ENCODE measurements at regions not wholly inside any gene's neighbourhood (a gene's known extent, or its start where the extent isn't known, plus 50 kb on each side); places are given as distances from the start of the nearest gene placed in this dataset.

DNA sequence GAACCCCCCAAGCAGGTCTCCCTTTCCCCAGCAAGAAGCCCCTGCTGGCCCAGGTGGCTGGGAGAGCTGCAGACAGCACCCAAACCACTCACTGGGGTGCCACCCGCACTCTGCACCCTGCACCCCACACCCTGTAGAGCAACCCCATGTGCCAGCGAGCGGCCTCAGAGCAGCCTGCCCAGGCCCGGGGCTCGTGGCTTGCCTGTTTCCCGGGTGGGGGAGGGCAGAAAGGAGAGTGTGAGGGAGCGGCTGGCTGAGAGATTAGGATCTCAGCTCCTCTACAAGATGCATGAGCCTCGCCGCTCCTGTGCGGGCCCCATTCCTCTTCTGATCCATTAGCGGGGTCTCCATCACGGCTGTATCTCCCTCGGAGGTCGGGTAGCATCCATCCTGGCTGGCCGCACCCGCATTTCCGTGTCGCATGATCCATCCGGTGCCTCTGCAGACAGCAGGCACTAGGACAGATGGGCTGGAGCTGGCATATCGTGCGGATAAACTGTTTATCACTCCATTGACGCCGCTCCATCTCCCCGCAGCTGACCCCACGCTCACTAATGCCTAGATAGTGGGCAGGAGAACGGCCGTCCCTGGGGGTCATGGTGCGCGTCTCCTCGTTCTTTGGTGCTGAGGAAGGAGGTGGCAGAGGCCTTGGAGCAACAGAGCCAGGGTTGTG, 54.4 kb downstream of the MRPL36 start:
- H3K4me1 ChIP-seq = no peaks in the 10 kb centered on the region
- no peaks in the 10 kb centered on the region for H3K9me3 ChIP-seq
- no peak for ATAC-seq
- peak in 3 of 6 donors; percentile 7 to 53 (median 44) for DNase-seq
- 68 to 81% methylated on average over 29 to 30 of the region's 30 CpGs for WGBS, 2 donors
- TF ChIP-seq, protein P1, sequence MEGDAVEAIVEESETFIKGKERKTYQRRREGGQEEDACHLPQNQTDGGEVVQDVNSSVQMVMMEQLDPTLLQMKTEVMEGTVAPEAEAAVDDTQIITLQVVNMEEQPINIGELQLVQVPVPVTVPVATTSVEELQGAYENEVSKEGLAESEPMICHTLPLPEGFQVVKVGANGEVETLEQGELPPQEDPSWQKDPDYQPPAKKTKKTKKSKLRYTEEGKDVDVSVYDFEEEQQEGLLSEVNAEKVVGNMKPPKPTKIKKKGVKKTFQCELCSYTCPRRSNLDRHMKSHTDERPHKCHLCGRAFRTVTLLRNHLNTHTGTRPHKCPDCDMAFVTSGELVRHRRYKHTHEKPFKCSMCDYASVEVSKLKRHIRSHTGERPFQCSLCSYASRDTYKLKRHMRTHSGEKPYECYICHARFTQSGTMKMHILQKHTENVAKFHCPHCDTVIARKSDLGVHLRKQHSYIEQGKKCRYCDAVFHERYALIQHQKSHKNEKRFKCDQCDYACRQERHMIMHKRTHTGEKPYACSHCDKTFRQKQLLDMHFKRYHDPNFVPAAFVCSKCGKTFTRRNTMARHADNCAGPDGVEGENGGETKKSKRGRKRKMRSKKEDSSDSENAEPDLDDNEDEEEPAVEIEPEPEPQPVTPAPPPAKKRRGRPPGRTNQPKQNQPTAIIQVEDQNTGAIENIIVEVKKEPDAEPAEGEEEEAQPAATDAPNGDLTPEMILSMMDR (IDR thresholded peaks at IDR 0.05) = no peak
- no peaks in the 10 kb centered on the region for H3K36me3 ChIP-seq
- no peak overlapping the region for H3K4me3 ChIP-seq
- no peak for FAIRE-seq
- no peaks in the 10 kb centered on the region for H3K27me3 ChIP-seq
- intact Hi-C loops (cut with DNase I) = no loop called here
- no peak overlapping the region for H3K27ac ChIP-seq

DNA sequence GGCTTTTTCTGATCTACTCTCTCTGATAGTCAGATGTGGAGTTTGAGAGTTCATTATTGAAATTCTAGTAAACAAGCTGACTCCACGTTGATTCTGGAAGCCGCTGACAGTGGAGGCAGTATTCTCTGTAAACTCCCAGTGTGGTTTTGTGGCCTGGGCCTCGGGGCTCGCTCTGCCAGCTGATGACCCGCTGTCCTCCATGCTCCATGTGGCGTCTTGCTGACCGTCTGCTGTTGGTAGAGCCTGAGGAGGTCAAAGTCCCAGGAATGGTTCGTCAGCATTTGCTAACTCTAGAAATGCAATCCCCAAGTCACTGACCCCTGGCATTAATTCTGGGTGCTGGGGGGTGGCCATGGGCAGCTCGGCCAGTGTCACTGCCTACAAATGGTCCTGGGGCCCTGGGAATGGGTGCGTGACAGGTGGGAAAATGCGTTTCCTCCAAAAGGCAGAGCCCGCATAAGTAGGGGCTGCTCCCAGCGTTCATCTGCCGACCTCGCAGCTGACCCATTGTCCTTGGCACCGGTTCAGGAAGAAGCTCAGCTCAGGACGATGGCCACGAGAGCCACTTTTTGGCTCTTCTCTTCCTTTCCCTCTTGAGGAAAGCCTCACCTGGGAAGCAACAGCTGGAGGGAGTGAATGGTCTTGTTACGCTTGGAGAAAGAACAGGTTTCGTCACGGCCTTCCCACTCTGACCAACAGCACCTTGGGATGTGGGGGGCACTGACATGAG, 55.1 kb downstream of the MRPL36 start:
- TF ChIP-seq, protein P1 (IDR thresholded peaks at IDR 0.05) = no peak
- DNase-seq = peak in 2 of 6 donors; percentile 10 to 20
- H3K27me3 ChIP-seq = no peaks in the 10 kb centered on the region
- H3K27ac ChIP-seq = no peak overlapping the region
- no peaks in the 10 kb centered on the region for H3K36me3 ChIP-seq
- H3K9me3 ChIP-seq = no peaks in the 10 kb centered on the region
- no peak overlapping the region for H3K4me3 ChIP-seq
- no peaks in the 10 kb centered on the region for H3K4me1 ChIP-seq
- no peak for ATAC-seq
- FAIRE-seq = no peak
- WGBS, 2 donors = 71 to 82% methylated on average over 21 of the region's 21 CpGs
- intact Hi-C loops (cut with DNase I) = no loop called here

DNA sequence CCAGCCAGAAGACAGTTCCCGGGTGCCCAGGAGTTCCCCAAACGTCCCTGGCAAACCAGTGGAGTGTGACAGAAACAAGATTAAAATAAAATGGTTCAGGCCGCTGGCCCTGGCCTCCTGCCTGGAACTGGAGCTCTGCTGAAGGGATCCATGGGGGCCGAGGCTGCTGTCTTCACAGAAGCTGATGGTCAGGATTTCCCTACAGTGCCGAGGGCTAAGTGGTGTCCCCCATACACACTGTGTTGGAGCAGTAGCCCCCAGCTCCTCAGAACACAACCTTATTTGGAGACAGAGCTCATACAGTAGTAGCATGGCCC, 55.9 kb downstream of the MRPL36 start:
- peak in 1 of 6 donors; percentile 16 for DNase-seq
- no peaks in the 10 kb centered on the region for H3K9me3 ChIP-seq
- no peak for FAIRE-seq
- ATAC-seq = no peak
- WGBS, 2 donors = 57 to 58% methylated on average over 5 of the region's 5 CpGs
- H3K4me1 ChIP-seq = no peaks in the 10 kb centered on the region
- intact Hi-C loops (cut with DNase I) = no loop called here
- H3K27me3 ChIP-seq = no peaks in the 10 kb centered on the region
- TF ChIP-seq, protein P1 (IDR thresholded peaks at IDR 0.05) = no peak
- no peaks in the 10 kb centered on the region for H3K36me3 ChIP-seq
- no peak overlapping the region for H3K27ac ChIP-seq
- no peak overlapping the region for H3K4me3 ChIP-seq

DNA sequence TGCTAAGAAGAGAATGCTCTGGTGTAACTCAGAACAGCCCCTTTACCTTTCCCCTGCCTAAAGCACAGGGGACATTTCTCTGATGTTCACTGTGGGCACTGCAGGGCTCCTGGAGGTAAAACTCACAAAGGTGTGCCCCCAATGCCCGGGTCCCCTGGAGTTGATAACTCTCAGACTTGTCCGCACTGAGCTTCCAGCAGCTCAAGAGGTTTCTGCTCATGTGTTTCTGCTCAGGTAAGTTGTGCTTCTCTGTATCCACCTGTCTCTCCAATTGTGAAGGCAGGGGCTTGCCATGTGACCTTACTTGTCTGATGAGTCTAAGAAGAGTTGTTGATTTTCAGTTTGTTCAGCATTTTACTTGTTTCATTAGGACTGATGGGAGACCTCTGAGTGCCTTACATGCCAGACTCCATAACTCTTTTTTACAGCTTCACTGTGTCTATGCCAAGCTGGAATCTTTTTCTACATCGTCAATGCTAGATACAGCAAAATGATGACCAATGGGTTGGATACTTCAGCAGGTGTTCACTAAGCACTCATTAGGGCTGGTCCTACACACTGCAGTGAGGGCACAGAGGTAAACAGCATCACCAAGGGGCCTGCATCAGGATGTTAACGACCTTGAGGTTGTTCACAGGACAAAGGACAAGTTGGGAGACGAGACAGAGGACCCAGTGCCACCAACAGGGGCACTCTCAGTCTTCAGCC, 56.4 kb downstream of the MRPL36 start:
- Histone ChIP-seq H3K27me3 (no peaks in the 10 kb centered on the region), H3K36me3 (no peaks in the 10 kb centered on the region), H3K27ac (no peak overlapping the region), H3K4me1 (no peaks in the 10 kb centered on the region), H3K9me3 (no peaks in the 10 kb centered on the region), H3K4me3 (no peak overlapping the region)
- intact Hi-C loops (cut with DNase I) = no loop called here
- no peak for DNase-seq
- WGBS, 2 donors = 54 to 68% methylated on average over 5 of the region's 5 CpGs
- no peak for ATAC-seq
- TF ChIP-seq, protein P1 (IDR thresholded peaks at IDR 0.05) = no peak
- FAIRE-seq = no peak
